LNCAP (cell line): ENCODE measurements at regions not wholly inside any gene's neighbourhood (a gene's known extent, or its start where the extent isn't known, plus 50 kb on each side); places are given as distances from the start of the nearest gene placed in this dataset.

ENCODE experiments used
- TF ChIP-seq, protein P1 (sequence below): fragments of 450-650 bp; IDR thresholded peaks from 2 replicates; pipeline ENCODE4 v1.5.1; 2017; ENCODE audit warnings: mild to moderate bottlenecking

DNA sequence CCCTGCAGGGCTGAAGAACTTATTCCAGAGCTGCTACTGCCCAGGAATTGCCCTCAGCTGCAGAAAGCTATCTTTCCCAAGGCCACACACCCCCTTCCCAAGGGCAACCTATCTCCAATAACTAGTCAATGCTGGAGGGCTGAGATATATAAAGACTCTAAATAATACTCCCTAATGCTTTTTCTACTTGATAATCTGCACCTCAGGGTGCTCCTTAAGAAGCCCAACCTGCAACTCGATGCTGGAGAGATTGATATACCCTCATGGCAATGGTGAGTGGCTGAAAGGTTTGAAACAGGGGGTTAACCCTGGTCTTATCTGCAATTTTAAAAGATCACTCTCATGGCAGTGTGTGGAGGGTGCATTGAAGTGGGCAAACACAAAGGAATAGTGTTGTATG, 142.7 kb upstream of the APC start:
- TF ChIP-seq, protein P1, sequence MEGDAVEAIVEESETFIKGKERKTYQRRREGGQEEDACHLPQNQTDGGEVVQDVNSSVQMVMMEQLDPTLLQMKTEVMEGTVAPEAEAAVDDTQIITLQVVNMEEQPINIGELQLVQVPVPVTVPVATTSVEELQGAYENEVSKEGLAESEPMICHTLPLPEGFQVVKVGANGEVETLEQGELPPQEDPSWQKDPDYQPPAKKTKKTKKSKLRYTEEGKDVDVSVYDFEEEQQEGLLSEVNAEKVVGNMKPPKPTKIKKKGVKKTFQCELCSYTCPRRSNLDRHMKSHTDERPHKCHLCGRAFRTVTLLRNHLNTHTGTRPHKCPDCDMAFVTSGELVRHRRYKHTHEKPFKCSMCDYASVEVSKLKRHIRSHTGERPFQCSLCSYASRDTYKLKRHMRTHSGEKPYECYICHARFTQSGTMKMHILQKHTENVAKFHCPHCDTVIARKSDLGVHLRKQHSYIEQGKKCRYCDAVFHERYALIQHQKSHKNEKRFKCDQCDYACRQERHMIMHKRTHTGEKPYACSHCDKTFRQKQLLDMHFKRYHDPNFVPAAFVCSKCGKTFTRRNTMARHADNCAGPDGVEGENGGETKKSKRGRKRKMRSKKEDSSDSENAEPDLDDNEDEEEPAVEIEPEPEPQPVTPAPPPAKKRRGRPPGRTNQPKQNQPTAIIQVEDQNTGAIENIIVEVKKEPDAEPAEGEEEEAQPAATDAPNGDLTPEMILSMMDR = no peak

DNA sequence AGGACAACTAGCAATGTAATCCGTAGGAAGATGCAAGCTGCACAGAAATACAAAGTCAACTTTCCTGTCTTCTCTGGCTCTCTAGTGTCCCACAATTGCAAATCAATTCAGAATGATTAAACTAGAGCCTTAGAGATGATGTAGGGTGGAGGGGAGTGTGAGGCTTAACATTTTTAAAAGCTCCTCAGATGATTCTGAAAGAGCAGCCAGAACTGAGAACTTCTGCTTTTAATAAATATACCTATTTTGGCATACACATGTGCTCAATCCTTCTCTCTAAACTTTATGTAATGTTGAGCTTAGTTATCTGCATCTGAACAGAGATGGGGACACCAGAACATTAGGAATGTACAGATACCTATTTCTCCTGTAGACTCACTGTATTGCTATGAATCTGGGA, 139.9 kb upstream of the APC start:
- TF ChIP-seq, protein P1 = no peak

DNA sequence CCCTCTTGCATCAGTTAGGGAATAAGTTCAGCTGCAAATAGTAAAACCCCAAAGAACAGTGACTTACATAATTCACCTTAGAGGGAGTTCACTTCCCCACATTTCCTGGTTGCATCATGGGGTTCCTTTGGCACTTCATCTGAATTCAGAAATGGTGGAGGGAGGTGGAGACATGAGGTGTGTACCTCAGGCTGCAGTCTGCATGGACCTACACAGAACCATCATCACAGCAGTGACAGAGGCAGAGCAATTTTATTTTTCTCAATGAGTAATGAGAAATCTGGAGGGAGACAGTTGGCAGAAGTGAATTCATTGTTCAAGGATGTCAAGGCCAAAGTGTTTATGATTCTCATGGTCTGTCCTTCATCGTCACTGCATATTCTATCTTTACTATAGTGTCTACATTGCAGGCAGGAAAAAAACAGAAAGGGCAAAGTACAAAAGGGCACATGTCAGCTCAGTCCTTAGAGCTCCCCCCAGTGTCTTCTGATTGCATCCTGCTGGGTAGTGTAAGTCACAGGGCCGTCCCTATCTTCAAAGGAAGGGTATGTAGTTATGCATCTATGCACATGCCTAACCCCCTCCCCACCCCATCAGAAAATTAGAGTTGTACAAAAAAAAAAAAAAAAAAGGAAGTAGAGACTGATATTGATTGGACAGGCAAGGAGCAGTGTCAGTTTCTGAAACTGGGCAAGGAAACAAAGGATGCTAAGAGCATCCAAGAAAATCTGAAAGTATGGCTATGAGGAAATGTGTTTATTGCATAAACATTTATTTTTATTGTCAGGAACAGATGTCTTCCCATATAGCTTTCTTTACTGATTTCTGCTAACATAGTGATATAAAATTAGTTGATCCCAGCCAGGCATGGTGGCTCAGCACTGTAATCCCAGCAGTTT, 132.7 kb upstream of the APC start:
- TF ChIP-seq, protein P1 = peak; percentile 52

DNA sequence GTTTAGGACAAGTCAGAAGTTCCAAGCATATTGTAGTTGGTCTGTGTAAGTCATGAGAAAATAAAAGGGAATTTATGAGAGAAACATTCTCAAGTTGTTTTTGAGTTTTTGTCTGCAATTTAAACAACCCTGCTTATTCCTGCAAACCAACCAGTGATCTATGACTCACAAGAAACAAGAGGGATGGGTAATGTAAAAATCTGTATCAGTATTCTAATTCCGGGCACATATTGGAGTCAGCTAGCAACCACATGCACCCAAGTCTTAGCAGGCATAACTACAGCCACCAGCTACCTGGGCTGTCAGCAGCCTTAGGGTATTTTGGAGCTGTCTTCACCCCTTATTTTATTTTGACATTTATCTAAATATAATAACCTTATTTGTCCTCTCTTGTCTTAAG, 128.7 kb upstream of the APC start:
- TF ChIP-seq, protein P1 = no peak

DNA sequence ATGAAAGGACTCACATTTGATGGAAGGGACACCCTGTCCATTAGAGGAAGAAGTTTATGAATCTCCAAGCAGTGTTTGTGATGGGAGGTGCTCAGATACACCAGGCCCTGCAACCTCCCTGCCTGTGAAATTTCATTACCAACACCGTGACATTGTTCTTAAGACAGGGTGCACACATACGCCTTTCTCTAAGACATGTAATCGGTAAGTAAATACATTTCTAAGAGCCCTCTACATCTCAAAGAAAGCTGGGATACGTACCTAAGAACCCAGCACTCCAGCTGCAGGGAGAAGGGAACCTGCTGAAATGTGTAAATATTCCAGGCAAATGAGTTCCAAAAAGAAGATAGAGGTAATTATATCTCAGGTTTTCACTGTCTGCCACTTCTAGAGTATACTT, 125.0 kb upstream of the APC start:
- TF ChIP-seq, protein P1 = no peak

DNA sequence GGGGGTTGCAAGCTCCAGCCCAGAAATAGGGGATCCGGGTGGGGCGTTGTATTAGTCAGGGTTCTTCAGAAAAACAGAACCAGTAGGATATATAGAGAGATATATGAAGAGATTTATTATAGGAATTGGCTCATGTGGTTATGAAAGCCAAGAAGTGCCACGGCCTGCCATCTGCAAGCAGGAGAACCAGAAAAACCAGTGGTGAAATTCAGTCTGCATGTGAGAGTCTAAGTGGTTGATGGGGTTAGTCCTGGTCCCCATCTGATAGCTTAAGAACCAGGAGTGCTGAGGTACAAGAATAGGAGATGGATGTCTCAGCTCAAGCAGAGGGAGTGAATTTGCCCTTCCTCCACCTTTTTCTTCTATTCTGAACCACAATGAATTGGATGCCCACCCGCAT, 123.4 kb upstream of the APC start:
- TF ChIP-seq, protein P1 = no peak

DNA sequence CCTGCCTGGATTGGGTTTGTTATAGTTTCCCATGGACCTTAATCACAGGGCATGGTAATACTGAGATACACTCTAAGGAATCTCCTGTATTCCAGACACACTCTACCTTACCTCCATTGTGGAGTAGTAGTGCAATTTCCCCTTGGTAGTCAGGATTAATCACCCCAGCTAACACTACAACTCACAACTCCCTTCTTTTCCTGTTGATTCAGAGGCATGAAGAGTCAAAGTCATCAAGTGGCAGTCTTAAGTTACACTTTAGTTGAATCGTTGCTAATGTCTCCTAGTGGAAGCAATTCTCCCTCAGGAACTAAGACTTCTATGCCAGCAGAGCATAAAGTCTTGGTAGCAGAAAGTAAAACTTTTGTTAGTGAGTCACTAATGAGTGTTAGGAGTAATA, 122.7 kb upstream of the APC start:
- TF ChIP-seq, protein P1 = no peak
